Left ventricle myocardium superior (tissue), 1 donor: ENCODE measurements at regions not wholly inside any gene's neighbourhood (a gene's known extent, or its start where the extent isn't known, plus 50 kb on each side); places are given as distances from the start of the nearest gene placed in this dataset.
A peak's percentile ranks its signal among the peaks of the same experiment; 100 is the strongest.

Experiments used
- ATAC-seq: fragments of 200-7000 bp; cut with Tn5 transposase; one replicate; pipeline ENCODE4 v1.9.1; 2020; ENCODE audit warnings: mild to moderate bottlenecking, moderate library complexity
- DNase-seq: peaks from one replicate; pipeline ENCODE4 v3.0.0-alpha.2; 2020
- intact Hi-C: fragments of 100-400 bp; cut with micrococcal nuclease; formaldehyde crosslinking; loops from one replicate; pipeline ENCODE4 v1.11.0; 2022
- donor health status: DM: no; HTN: yes; CAD: no; lungs with severe emphysema.

DNA sequence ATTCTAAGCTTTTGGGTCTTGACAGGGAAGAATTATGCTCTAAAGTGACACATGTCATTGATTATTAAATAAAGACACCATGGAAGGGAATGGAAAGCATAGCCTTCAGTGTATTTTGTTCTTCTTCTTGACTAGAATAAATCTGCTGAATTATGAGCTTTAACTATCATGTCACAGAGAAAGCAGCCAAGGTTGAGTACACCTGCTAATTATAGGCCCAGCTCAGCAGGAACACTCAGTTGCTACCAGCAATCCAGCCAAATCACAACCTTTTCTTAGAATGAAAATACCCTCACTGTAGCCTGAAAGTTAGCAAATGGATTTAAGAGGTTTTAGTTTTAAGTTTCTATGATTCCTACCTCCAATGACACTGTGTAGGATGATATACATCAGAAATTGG is 225.3 kb upstream of the RHOBTB1 start:
- DNase-seq (no peak), ATAC-seq (peak; percentile 88)
- intact Hi-C loops, result no loop called here

DNA sequence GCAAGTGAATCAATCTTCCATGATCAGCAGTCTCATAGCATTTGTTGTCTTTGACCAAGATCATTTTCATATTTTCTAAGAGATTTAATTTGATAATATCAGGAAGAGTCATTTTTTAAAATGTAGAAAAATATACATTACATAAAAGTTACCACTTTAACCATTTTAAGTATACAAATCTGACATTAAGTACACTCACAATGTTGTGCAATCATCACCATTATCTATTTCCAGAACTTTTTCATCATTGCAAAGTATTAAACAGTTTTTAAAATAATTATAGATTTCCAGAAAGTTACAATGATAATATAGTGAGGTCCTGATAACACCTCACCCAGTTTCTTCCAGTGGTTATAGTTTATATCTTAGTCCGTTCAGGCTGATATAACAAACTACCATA is 222.5 kb upstream of the RHOBTB1 start:
- intact Hi-C loops, result no loop called here
- ATAC-seq (no peak), DNase-seq (no peak)

DNA sequence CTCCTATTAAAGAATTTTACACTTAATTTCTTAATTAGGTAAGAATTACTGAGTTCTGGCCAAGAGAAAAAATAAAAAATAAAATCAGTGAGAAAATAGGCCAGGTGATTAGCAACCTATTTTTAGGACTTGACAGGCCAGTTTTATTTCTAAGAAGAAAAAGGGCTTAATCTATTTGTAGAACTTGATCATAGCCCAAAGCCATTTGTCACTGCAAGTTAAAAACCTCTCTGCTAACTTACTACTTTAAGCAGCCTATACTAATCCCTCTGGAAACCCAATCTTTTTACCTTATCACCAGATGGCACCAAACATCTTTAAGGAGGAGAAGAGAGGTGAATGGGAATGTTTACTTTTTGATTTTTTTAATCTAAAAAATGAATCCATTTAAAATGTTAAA is 222.1 kb upstream of the RHOBTB1 start:
- peak; percentile 54 for ATAC-seq
- intact Hi-C loops, result no loop called here

DNA sequence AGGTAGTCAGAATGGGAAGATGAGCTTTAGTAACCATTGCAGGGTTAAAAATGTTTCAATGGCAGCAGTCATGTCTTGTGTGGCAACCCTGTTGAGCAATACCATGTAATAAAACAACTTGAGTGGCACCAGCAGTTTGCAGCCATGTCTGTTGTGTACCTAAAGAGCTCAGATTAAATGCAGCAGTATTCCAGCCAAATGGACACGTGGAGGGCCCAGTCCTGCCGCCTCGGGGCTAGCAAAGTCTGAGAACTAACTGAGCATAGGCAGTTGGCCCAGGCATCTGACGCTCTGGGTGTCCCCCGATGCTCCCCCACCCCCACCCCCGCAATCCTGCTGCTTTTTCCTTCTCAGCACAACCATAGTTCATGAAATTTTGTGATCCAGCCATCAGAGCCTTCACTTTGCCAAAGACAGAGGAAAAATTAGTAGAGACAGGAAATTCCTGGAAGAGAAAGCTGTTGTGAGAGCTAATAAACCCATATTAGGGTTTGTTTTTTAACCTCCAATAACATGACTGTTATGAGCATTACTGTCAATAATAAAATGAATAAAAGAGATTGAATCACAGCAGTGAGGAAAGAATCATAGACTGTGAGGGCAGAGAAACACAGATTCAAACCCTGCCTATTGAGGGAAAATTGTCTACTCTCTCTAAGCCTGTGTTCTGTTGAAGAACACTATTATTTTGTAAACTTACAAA is 220.6 kb upstream of the RHOBTB1 start:
- DNase-seq (peak; percentile 43), ATAC-seq (peak; percentile 47)
- intact Hi-C loops, result no loop called here

More for the DNA sequence above, 222.1 kb upstream of the RHOBTB1 start:
- no peak for DNase-seq

DNA sequence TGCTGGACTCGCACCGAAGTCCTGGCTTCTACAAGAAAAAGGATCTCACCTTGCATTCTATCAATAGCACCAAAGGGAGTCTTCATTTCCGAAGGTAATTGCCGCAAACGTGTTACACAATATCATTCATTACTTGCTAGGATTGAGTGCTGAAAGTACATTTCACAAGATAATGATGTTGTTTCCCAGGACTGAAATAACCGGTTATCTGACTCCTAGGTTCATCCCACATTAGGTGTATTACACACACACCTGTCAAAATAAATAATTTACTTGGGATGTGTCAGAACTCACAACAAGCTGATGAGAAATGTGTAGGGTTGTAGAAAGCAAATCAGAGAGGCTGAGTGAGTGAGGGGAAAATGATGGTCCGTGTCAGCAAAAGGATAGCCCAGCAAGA is 219.4 kb upstream of the RHOBTB1 start:
- ATAC-seq (no peak), DNase-seq (no peak)
- intact Hi-C loops, result no loop called here

DNA sequence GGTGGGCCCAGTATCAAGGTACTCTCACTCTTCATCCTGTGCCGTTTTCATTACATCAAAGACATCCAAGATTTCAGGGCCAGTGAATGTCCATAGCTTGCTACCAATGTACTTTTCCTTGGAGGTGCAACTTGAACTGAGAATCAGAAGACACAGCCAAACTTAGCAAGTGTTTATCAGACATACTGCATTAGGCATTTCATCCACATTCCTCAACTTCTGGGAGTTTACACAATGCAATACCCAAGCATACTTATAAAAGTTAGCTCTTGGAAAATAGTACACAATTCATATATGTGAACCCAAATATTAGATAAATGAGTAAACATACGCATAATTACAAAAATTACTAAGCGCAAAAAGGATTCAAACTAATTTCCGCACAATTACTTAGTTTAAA is 216.3 kb upstream of the RHOBTB1 start:
- ATAC-seq (no peak), DNase-seq (no peak)
- intact Hi-C loops, result no loop called here

DNA sequence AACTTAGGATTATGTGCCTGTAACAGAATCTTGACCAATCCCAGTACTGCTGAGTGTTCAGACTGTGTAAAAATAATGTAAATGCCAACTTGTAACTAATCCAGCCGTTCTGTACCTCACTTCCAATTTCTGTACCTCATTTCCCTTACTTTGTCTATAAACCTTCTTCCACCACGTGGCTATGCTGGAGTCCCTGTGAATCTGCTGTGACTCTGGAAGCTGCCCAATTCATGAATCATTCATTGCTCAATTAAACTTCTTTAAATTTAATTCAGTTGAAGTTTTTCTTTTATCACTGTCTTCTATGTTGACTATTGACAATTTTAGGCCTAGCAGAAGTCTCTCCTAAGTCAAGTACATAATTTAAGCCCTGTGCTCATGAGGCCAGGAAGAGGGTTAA is 215.3 kb upstream of the RHOBTB1 start:
- ATAC-seq (no peak), DNase-seq (no peak)
- intact Hi-C loops, result no loop called here

DNA sequence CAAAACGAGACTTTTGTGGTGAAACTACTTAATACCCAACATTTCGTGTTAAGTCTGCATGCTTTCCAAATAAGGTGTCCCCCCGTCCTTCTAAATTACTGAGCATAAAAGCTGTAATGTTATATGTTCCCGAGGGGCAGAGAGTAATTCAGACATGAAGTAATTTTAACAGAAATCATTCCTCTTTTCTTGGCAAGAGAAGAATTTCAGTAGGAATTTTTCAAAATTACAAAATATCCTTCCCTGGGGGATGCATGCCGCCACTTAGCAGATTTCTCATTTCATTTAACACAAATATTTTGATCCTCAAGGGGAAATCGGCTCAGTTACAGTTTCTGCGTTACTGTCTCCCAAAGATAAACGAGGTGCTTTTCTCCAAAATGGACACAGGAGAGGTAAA is 213.2 kb upstream of the RHOBTB1 start:
- ATAC-seq (peak; percentile 77), DNase-seq (no peak)
- intact Hi-C loops, result no loop called here

DNA sequence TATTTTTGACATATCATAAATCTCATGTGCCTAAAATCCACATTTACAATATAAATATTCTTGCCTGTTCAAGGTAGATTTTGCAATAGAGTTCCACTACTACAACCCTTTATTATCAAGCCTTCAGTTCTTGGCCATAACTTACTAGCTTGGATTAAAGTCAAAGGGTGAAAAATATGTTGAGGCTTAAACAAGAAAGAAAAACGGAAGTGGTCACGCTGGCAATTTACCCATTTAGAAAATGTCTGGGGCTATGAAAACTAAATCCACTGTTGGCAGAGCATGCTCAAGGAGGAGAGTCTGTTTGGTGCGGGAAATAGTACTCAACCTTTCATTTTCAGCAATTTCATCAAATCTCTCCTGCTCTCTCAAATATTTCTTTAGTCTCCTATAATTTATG is 209.8 kb upstream of the RHOBTB1 start:
- ATAC-seq, result no peak
- DNase-seq, result no peak
- intact Hi-C loops, result no loop called here

DNA sequence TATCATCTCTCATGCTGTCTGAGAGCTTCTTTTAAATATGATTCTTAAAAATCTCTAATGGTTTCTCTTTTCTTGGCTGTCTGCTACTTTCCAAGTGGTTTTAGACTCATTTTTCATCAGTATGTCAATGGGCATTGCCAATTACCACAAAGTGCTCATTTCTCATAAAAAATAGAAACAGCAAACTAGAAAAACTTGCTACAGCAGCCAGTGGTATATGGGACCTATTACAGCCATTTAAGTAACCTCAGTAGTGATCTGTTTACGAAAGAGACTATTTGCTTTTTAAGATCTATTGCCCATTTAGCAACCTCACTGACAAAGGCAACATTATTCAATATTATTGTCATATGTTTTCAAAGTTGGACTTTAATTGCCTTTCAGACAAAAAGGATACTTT is 207.1 kb upstream of the RHOBTB1 start:
- DNase-seq (no peak), ATAC-seq (no peak)
- intact Hi-C loops, result no loop called here

DNA sequence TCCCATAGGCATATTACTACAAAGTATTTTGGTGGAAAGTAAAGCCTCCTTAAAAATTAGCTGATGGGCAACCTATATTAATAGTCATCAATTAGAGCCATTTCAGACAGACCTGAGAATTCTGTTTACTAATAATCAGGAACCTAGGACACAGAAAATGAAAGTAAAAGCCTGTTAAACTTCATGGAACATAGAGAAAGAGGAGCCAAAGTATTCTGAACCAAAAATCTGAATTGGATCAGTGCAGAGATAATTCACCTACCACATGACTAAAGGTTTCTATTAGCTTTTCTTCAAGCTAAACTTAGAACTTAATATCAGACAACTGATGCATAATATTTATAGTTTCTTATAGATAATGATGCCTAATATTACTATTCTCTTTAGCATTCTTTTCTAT is 204.5 kb upstream of the RHOBTB1 start:
- ATAC-seq (no peak), DNase-seq (no peak)
- intact Hi-C loops, result no loop called here

DNA sequence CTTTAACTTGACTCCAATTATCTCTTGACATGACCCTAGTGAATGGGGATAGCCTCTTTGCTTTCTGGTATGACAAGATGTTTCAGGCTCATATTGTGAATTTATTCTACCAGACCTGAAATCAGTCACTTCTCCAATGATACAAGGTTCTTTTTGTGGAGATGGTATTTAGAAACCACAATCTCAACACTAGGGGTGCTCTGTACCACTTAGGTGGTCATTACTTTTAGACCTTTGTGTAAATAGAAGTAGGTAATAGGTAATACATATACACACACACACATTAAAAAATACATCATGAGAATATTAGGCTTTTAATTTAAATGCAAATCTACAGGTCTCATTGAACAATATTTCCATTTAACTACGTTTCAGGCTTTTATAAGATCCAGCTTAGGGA is 199.0 kb upstream of the RHOBTB1 start:
- ATAC-seq, result no peak
- DNase-seq, result no peak
- intact Hi-C loops, result loop anchor here (5.0 kb wide), 1 partner anchor 139 kb away; no protein-coding TSS in a partner anchor

DNA sequence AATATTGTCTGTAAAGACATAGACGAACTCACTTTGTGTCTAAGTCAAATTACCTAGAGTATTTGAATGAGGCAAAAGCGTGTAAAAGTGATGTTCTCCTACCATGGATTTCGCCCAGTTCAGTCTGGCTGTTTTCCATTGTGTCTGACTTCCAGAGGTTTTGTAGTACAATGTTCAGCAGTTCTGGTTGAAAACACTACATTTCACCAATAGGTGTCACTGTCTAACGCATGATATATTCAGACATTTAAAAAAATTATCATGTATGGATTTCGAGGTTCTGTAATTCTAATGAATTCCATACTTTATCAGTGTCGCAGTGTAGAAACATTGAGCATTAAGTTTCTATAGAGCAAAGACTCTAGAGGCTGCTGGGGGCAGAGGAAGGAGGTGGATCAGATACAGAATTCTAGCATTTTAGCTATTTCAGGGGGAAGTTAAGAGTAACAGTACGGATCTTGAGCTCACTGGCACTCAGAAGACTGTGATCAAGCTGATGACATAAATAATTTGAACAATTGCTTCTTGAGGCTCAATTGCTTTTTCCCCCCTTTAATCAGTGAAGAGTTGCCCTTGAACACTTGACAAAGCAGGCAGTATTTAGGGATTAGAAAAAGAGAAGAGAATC is 196.9 kb upstream of the RHOBTB1 start:
- ATAC-seq (peak; percentile 70), DNase-seq (no peak)
- intact Hi-C loops, result loop anchor here (5.0 kb wide), 1 partner anchor 141 kb away; no protein-coding TSS in a partner anchor

DNA sequence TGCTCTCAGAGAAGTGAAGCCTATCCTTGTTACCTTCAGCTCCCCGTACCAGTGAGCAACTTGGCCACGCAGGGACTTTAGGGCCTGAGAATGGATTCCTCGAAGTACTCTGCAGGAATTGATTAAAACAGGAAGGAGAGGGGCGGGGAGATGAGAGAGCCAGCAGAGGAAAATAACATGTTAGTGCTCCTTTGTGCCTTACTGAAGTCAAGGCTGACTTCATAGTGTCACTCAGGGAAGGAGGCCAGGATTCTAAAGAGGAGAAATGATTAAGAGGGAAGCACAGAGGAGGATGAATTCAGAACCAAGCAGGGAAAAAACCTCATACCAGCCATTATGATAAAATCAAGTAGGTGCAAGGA is 195.6 kb upstream of the RHOBTB1 start:
- intact Hi-C loops, result no loop called here
- DNase-seq (no peak), ATAC-seq (no peak)

DNA sequence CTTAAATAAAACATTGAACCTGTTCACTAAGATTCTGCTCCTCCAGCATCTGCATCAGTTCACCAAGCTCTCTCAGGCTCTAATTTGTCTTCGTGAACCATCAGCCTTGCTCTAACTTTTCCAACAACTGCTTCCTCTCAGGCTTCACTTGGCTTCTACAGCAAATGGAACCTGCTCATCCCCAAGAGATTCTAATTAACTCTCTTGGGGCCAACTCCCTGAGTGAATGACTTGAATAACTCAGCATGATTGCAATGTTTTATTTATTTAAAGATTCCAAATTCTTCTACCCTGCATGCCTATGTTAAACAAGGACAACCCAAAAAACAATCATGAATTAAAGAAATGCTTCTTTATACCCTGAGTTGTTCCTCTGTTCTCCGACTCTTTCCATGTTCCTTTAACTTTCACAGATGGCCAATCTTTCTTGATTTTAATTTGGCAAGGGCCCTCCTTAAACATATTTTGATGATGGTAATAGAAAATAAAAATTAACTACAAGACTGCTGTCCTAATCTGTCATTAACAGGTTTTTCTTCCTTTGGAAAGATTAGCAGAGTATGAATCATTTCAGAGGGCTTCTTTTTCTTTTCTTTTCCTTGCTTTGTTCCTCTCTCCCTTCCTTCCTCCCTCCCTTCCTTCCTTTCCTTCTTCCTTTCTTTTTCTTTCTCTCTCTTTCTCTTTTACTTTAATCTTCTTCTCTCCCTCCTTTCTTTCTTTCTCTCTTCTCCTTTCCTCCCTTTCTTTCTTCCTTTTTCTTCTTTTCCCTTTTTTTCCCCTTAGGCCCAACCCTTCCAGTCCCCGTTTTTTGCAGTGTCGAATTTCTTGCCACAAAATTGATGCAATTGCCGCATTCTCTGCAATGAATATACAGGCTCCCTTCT is 195.0 kb upstream of the RHOBTB1 start:
- DNase-seq, result no peak
- ATAC-seq, result no peak
- intact Hi-C loops, result no loop called here

DNA sequence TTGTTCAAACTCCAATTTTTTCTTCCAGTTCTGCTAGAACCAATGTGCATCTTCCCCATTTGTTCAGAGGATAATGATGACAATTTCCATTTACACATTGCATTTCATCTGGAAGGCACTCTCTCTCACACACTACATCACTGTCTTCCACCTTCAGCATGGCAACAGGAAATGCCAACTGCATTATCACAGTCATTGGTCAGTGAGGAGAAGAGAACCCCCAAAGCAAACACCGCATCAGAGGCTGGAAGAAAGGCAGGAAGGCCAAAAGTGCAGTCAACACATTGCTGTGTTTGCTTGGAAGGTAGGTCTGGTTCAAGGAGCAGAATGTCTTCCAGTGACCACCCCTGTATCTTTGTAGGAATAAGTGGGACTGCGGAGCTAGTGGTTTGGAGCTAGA is 192.2 kb upstream of the RHOBTB1 start:
- DNase-seq (no peak), ATAC-seq (no peak)
- intact Hi-C loops, result no loop called here

DNA sequence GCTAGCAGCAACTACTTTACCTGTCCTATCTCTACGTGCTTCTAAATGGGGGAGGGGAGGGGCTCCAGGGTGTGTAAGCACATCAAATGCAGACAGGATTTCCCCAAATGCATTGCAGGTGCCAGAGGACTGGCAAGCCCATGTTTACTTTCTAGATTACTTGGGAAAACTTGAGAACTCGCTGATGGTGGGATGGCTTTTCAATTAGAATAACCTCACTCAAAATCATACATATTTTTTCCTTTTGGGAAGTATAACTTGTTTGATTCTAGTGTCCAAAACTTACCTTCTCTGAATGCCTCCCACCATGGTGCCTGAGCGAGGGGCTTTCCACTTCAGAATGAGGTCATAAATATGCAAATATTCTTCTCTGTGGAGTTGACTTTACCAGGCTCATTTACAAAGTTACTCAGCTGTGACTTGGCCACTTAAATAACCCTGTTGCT is 191.3 kb upstream of the RHOBTB1 start:
- ATAC-seq (no peak), DNase-seq (no peak)
- intact Hi-C loops, result no loop called here

DNA sequence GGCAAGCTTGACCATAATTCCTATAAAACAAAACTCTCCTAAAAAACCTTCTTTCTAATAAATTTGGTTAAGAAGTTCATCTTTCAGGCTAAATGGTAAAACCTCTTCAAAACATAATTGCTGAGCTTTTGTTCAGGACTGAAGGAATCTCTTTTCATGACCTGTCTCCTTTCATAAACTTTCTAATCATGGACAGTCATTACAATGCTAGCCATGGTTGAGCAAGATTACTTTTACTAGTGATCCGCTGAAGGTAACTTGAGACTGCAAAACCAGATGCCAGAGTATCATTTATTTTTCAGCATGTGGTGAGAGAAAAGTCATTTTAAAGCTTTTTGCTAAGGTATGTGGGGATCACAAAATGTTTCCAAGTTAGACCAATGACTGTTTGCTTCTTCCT is 186.4 kb upstream of the RHOBTB1 start:
- DNase-seq, result no peak
- intact Hi-C loops, result no loop called here
- ATAC-seq, result no peak

DNA sequence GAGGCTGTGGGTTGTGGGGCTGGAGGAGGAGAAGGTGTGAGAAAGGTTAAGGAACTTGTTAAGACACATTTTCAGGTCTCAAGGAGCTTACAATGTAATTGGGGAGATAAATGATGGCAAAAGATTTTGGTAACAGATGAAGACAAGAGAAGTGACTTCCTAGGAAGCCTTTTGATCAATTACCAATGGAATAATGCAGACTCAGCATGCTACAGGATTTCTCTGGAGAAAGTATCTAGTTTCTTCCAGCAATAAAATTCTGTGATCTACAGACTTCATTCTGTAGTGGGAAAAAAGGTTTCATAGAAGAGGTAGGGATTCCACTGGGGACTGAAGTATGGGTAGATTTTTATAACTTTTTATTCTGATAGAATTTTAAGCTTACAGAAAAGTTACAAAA is 184.2 kb upstream of the RHOBTB1 start:
- DNase-seq (no peak), ATAC-seq (no peak)
- intact Hi-C loops, result no loop called here

DNA sequence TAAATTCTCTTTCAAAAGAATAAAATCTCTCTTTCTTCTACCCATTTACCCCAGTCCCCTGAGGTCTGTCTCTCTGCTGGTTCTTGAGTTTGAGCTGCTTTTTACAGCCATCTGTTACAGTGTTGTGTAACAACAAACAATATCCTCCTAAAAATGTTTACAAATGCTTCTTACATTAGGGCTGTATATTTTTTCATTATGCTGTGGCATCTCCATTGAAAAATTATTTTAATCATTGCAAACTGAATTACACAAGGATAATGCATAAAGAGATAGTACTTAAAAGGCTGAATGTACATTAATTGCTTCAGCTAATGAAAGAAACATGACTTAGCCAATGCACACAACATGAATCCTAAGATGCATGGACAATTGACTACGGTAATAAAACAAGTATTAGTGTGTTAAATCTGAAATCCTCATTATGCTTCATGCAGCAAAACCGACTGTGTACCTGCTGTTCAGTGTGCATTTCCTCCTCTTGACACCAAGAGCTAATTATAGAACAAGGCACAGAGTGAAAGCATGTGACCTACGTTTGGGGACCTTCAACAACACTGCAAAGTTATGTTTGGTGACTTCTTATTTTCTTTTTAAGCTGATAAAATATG is 181.7 kb upstream of the RHOBTB1 start:
- DNase-seq (no peak), ATAC-seq (peak; percentile 34)
- intact Hi-C loops, result no loop called here
